Thyroid gland (tissue), 4 donors: ENCODE measurements at regions not wholly inside any gene's neighbourhood (a gene's known extent, or its start where the extent isn't known, plus 50 kb on each side); places are given as distances from the start of the nearest gene placed in this dataset.

Experiments
- DNase-seq, 2 donors: peaks; one replicate each; pipeline ENCODE4 v3.0.0-alpha.2; 2019
- H3K27ac ChIP-seq, 3 donors: fragments of 200-600 bp; sonication (generic); 1 replicate in 2 of 3; 2 replicates in 1 of 3; pipeline ENCODE4 v1.5.1; 2016 to 2019; ENCODE audit warnings: mild to moderate bottlenecking in 1 of 3, moderate library complexity in 1 of 3
- H3K27me3 ChIP-seq: fragments of 200-600 bp; sonication (generic); one replicate; pipeline ENCODE4 v1.5.1; 2019
- H3K36me3 ChIP-seq, 2 donors: fragments of 200-600 bp; sonication (generic); one replicate each; pipeline ENCODE4 v1.5.1; 2016 to 2019
- H3K4me1 ChIP-seq, 2 donors: fragments of 200-600 bp; sonication (generic); one replicate each; pipeline ENCODE4 v1.5.1; 2017 to 2019
- H3K4me3 ChIP-seq, 3 donors: fragments of 200-600 bp; sonication (generic); replicated peaks in 1 of 3; 1 replicate in 2 of 3; 2 replicates in 1 of 3; pipeline ENCODE4 v1.5.1; 2016; ENCODE audit warnings: mild to moderate bottlenecking in 1 of 3
- H3K9me3 ChIP-seq: fragments of 200-600 bp; sonication (generic); one replicate; pipeline ENCODE4 v1.5.1; 2017
- POLR2A ChIP-seq, 2 donors: fragments of 450-650 bp; IDR thresholded peaks; one replicate each; pipeline ENCODE4 v1.6.1; 2017; ENCODE audit warnings: antibody characterized with exemption in 2 of 2, mild to moderate bottlenecking in 2 of 2, moderate library complexity in 1 of 2
- WGBS, 2 donors: methylation state at CpG; one replicate each; pipeline ENCODE4 v1.1.5; 2017; 5-methylcytosine and 5-hydroxymethylcytosine counted together
- intact Hi-C: fragments of 100-400 bp; cut with DNase I; formaldehyde crosslinking; loops from one replicate; pipeline ENCODE4 v1.15.1; 2023
- TF ChIP-seq, protein P1 (sequence below), 6 experiments: fragments of 200-600 bp in 3 of 6; fragments of 450-650 bp in 3 of 6; sonication (generic) in 3 of 6; IDR thresholded peaks; one replicate each; pipeline ENCODE4 v1.5.1; 2016 to 2019; ENCODE audit warnings: antibody characterized with exemption in 6 of 6, mild to moderate bottlenecking in 2 of 6, inconsistent platforms in 1 of 6, moderate library complexity in 1 of 6

GRCh38 chr10:21278491-21279216, 246.8 kb downstream of the SKIDA1 start:
- H3K4me1 ChIP-seq, result no peaks in the 10 kb centered on the region
- DNase-seq, result peak; percentile 97 to 99
- intact Hi-C loops, result loop anchor here (10.0 kb wide), 1 partner anchor 456 kb away; no protein-coding TSS in a partner anchor
- WGBS, 2 donors, result 37 to 56% methylated on average over 5 to 8 of the region's 8 CpGs
- no peaks in the 10 kb centered on the region for H3K36me3 ChIP-seq
- TF ChIP-seq, protein P1, sequence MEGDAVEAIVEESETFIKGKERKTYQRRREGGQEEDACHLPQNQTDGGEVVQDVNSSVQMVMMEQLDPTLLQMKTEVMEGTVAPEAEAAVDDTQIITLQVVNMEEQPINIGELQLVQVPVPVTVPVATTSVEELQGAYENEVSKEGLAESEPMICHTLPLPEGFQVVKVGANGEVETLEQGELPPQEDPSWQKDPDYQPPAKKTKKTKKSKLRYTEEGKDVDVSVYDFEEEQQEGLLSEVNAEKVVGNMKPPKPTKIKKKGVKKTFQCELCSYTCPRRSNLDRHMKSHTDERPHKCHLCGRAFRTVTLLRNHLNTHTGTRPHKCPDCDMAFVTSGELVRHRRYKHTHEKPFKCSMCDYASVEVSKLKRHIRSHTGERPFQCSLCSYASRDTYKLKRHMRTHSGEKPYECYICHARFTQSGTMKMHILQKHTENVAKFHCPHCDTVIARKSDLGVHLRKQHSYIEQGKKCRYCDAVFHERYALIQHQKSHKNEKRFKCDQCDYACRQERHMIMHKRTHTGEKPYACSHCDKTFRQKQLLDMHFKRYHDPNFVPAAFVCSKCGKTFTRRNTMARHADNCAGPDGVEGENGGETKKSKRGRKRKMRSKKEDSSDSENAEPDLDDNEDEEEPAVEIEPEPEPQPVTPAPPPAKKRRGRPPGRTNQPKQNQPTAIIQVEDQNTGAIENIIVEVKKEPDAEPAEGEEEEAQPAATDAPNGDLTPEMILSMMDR (IDR thresholded peaks at IDR 0.05), result peak; percentile 30 to 89 (median 76)
- TF ChIP-seq POLR2A (IDR thresholded peaks at IDR 0.05), result no peak
- no peaks in the 10 kb centered on the region for H3K9me3 ChIP-seq
- no peak overlapping the region for H3K4me3 ChIP-seq
- H3K27ac ChIP-seq, result no peak overlapping the region
- no peaks in the 10 kb centered on the region for H3K27me3 ChIP-seq

- Histone ChIP-seq H3K4me1 (no peaks in the 10 kb centered on the region), H3K36me3 (no peaks in the 10 kb centered on the region), H3K9me3 (no peaks in the 10 kb centered on the region), H3K27ac (no peak overlapping the region), H3K27me3 (no peaks in the 10 kb centered on the region), H3K4me3 (no peak overlapping the region)
- intact Hi-C loops, result loop anchor here (5.0 to 10.0 kb wide), 2 partner anchors 196 to 461 kb away; no protein-coding TSS in a partner anchor
- DNase-seq, result no peak
- no peak for TF ChIP-seq POLR2A (IDR thresholded peaks at IDR 0.05)
- TF ChIP-seq, protein P1 (IDR thresholded peaks at IDR 0.05), result no peak
- 94 to 95% methylated on average over 3 of the region's 3 CpGs for WGBS, 2 donors
Observed at GRCh38 chr10:21273400-21273968, 252.0 kb downstream of the SKIDA1 start.

DNA sequence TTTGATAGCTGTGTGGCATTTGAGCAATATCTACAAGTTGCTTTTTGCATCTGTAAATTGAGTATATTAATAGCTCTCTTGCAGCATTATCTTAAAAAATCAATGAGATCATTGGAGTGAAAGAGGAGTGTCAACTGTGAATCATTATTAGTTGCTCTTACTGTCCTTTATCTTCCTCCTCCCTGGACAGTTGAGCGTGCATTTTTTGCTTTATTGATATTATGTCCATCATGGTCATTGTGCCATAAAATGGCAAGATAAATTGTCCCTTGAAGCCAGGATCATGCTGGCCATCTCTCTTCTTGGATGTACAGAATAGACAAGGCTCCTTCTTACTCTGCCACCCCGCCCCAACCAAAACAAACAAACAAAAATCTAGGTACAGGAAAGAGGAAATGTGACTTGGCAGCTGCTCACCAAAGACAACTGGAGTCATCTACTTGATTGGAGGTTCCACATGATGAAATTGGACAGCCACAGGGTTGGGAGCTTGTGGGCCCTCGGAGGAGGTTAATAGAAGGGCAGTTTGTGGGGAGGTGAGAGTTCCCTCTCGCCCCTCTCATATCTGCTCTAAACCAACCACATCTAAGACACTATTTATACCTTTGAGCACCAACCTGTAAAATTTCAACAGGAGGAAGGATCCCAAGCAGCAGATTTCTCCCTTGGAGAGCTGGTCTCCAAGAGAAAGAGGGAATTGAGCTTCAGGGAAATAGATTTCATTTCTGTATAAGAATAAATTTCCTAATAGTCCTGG, 252.7 kb downstream of the SKIDA1 start:
- Histone ChIP-seq H3K4me3 (no peak overlapping the region), H3K27ac (no peak overlapping the region), H3K36me3 (no peaks in the 10 kb centered on the region), H3K4me1 (no peaks in the 10 kb centered on the region), H3K27me3 (no peaks in the 10 kb centered on the region), H3K9me3 (no peaks in the 10 kb centered on the region)
- no peak for DNase-seq
- 77 to 79% methylated on average over 4 of the region's 4 CpGs for WGBS, 2 donors
- intact Hi-C loops, result loop anchor here (5.0 to 10.0 kb wide), 2 partner anchors 196 to 462 kb away; no protein-coding TSS in a partner anchor
- no peak for TF ChIP-seq POLR2A (IDR thresholded peaks at IDR 0.05)
- TF ChIP-seq, protein P1 (IDR thresholded peaks at IDR 0.05), result no peak

DNA sequence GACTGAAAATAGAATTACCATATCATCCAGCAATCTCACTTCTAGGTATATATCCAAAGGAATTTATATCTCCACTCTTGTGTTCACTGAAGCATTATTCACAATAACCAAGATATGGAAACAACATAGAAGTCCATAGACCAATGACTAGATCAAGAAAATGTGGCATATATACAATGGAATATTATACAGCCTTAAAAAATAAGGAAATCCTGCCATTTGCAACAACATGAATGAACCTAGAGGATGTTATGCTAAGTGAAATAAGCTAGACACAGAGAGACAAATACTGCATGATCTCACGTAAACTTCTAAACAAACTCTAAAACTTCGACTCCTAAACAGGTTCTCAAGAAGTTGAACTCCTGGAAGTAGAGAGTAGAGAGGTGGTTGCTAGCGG, 254.5 kb downstream of the SKIDA1 start:
- peaks cover 0 to under 1% of the 10 kb centered on the region in 2 donors for H3K4me1 ChIP-seq
- TF ChIP-seq POLR2A (IDR thresholded peaks at IDR 0.05), result no peak
- TF ChIP-seq, protein P1 (IDR thresholded peaks at IDR 0.05), result no peak
- no peaks in the 10 kb centered on the region for H3K9me3 ChIP-seq
- H3K27ac ChIP-seq, result no peak overlapping the region
- WGBS, 2 donors, result 90 to 97% methylated on average over 3 of the region's 3 CpGs
- H3K36me3 ChIP-seq, result no peaks in the 10 kb centered on the region
- intact Hi-C loops, result loop anchor here (5.0 to 10.0 kb wide), 2 partner anchors 194 to 464 kb away; no protein-coding TSS in a partner anchor
- no peak for DNase-seq
- H3K27me3 ChIP-seq, result no peaks in the 10 kb centered on the region
- H3K4me3 ChIP-seq, result no peak overlapping the region
